ENCODE measurements at regions not wholly inside any gene's neighbourhood (a gene's known extent, or its start where the extent isn't known, plus 50 kb on each side); places are given as distances from the start of the nearest gene placed in this dataset.

GRCh38 chr9:90343991-90344390 lies 298.6 kb downstream of the DIRAS2 start:
- no CpG with 5 or more reads among the region's 1 CpG for WGBS, 2 donors (ENCODE audit: extremely low coverage in 2 of 2, insufficient read length in 2 of 2, insufficient replicate concordance in 1 of 2)
- H3K4me3 ChIP-seq (ENCODE audit: low read length in 2 of 2): no peak overlapping the region
- H2BK12ac ChIP-seq (ENCODE audit: low read length): no peak overlapping the region
- peak overlapping the region; percentile 94 for H3K27ac ChIP-seq (replicated peaks; ENCODE audit: low read length)
- no peak overlapping the region for H2BK5ac ChIP-seq (ENCODE audit: low read length)
- no peak overlapping the region for H2AK5ac ChIP-seq (ENCODE audit: low read depth, low read length)
- H3K9ac ChIP-seq (ENCODE audit: low read depth, low read length, poor library complexity): no peak overlapping the region
- H3K9me3 ChIP-seq (replicated peaks in 1 of 2; ENCODE audit: control insufficient read depth in 2 of 2, insufficient read depth in 1 of 2, low read depth in 1 of 2, low read length in 2 of 2): no peaks in the 10 kb centered on the region
- H2AFZ ChIP-seq (ENCODE audit: low read length): no peak overlapping the region
- H2BK15ac ChIP-seq (ENCODE audit: low read length): no peak overlapping the region
- no peaks in the 10 kb centered on the region for H3K27me3 ChIP-seq (ENCODE audit: control insufficient read depth in 3 of 3, insufficient read depth in 3 of 3, low read depth in 1 of 3, low read length in 3 of 3)
- H3K14ac ChIP-seq (ENCODE audit: low read length): no peak overlapping the region
- H4K91ac ChIP-seq (ENCODE audit: low read depth, low read length, poor library complexity): no peak overlapping the region
- H3K79me1 ChIP-seq (ENCODE audit: low read depth, low read length): no peaks in the 10 kb centered on the region
- no peak overlapping the region for H2BK120ac ChIP-seq (ENCODE audit: low read depth, low read length)
- peak; percentile 61 for DNase-seq (ENCODE audit: low spot score)
- no peak overlapping the region for H3K18ac ChIP-seq (ENCODE audit: low read length)
- H3K36me3 ChIP-seq (replicated peaks in 1 of 2; ENCODE audit: control insufficient read depth in 2 of 2, insufficient read depth in 2 of 2, low read length in 2 of 2): no peaks in the 10 kb centered on the region
- H4K8ac ChIP-seq (ENCODE audit: low read depth, low read length): no peak overlapping the region
- no peak overlapping the region for H3K23ac ChIP-seq (ENCODE audit: low read depth, low read length, poor library complexity)
- H3K4me2 ChIP-seq (ENCODE audit: insufficient read depth, low read length, poor library complexity, severe bottlenecking): no peak overlapping the region
- no peak overlapping the region for H3K4ac ChIP-seq (ENCODE audit: low read length)
- H3K4me1 ChIP-seq (ENCODE audit: control insufficient read depth in 2 of 2, insufficient read depth in 1 of 2, low read depth in 1 of 2, low read length in 2 of 2): peaks cover 7 to 12% of the 10 kb centered on the region in 2 donors

- H3K79me1 ChIP-seq (ENCODE audit: low read depth, low read length): no peaks in the 10 kb centered on the region
- H3K9me3 ChIP-seq (replicated peaks in 1 of 2; ENCODE audit: control insufficient read depth in 2 of 2, insufficient read depth in 1 of 2, low read depth in 1 of 2, low read length in 2 of 2): no peaks in the 10 kb centered on the region
- peaks cover 0 to 4% of the 10 kb centered on the region in 2 donors for H3K4me1 ChIP-seq (ENCODE audit: control insufficient read depth in 2 of 2, insufficient read depth in 1 of 2, low read depth in 1 of 2, low read length in 2 of 2)
- no CpG with 5 or more reads among the region's 2 CpGs for WGBS, 2 donors (ENCODE audit: extremely low coverage in 2 of 2, insufficient read length in 2 of 2, insufficient replicate concordance in 1 of 2)
- H3K4me2 ChIP-seq (ENCODE audit: insufficient read depth, low read length, poor library complexity, severe bottlenecking): no peak overlapping the region
- H3K23ac ChIP-seq (ENCODE audit: low read depth, low read length, poor library complexity): no peak overlapping the region
- H3K18ac ChIP-seq (ENCODE audit: low read length): no peak overlapping the region
- no peak overlapping the region for H4K8ac ChIP-seq (ENCODE audit: low read depth, low read length)
- H3K36me3 ChIP-seq (replicated peaks in 1 of 2; ENCODE audit: control insufficient read depth in 2 of 2, insufficient read depth in 2 of 2, low read length in 2 of 2): no peaks in the 10 kb centered on the region
- H3K14ac ChIP-seq (ENCODE audit: low read length): no peak overlapping the region
- no peak overlapping the region for H2AK5ac ChIP-seq (ENCODE audit: low read depth, low read length)
- DNase-seq (ENCODE audit: low spot score): no peak
- no peak overlapping the region for H4K91ac ChIP-seq (ENCODE audit: low read depth, low read length, poor library complexity)
- no peak overlapping the region for H3K4me3 ChIP-seq (ENCODE audit: low read length in 2 of 2)
- H3K27me3 ChIP-seq (ENCODE audit: control insufficient read depth in 3 of 3, insufficient read depth in 3 of 3, low read depth in 1 of 3, low read length in 3 of 3): no peaks in the 10 kb centered on the region
- no peak overlapping the region for H2BK12ac ChIP-seq (ENCODE audit: low read length)
- no peak overlapping the region for H3K4ac ChIP-seq (ENCODE audit: low read length)
- no peak overlapping the region for H2BK120ac ChIP-seq (ENCODE audit: low read depth, low read length)
- H2AFZ ChIP-seq (ENCODE audit: low read length): no peak overlapping the region
- H2BK5ac ChIP-seq (ENCODE audit: low read length): no peak overlapping the region
- no peak overlapping the region for H3K9ac ChIP-seq (ENCODE audit: low read depth, low read length, poor library complexity)
- H3K27ac ChIP-seq (replicated peaks; ENCODE audit: low read length): no peak overlapping the region
- H2BK15ac ChIP-seq (ENCODE audit: low read length): no peak overlapping the region
These were observed 277.0 kb downstream of the DIRAS2 start for GRCh38 chr9:90365666-90366065.

DNA sequence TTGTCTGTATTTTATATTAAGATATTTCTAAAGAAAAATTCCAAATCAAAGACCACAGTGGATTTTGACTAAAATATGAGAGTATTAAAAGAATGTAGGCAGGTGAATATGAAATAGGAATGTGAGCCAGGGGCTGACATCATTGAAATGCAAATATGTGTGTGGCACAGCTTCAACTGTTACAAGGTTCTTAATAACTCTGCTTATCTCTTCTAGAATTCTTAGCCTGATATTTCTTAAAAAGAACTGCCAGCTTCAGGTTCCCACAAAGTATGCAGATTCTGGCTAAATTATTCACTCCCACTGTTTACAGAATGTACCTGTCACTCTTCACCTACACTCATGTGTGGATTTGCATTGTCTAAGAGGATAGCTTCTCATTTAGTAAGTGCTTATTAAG lies 274.4 kb downstream of the DIRAS2 start:
- no peaks in the 10 kb centered on the region for H3K9me3 ChIP-seq (replicated peaks in 1 of 2; ENCODE audit: control insufficient read depth in 2 of 2, insufficient read depth in 1 of 2, low read depth in 1 of 2, low read length in 2 of 2)
- H3K4me1 ChIP-seq (ENCODE audit: control insufficient read depth in 2 of 2, insufficient read depth in 1 of 2, low read depth in 1 of 2, low read length in 2 of 2): peaks cover 0 to 4% of the 10 kb centered on the region in 2 donors
- H3K27me3 ChIP-seq (ENCODE audit: control insufficient read depth in 3 of 3, insufficient read depth in 3 of 3, low read depth in 1 of 3, low read length in 3 of 3): no peaks in the 10 kb centered on the region
- no peak overlapping the region for H2BK120ac ChIP-seq (ENCODE audit: low read depth, low read length)
- no peak overlapping the region for H3K9ac ChIP-seq (ENCODE audit: low read depth, low read length, poor library complexity)
- no peak overlapping the region for H2AFZ ChIP-seq (ENCODE audit: low read length)
- H2AK5ac ChIP-seq (ENCODE audit: low read depth, low read length): no peak overlapping the region
- H2BK15ac ChIP-seq (ENCODE audit: low read length): no peak overlapping the region
- H3K4me2 ChIP-seq (ENCODE audit: insufficient read depth, low read length, poor library complexity, severe bottlenecking): no peak overlapping the region
- no peak overlapping the region for H3K4ac ChIP-seq (ENCODE audit: low read length)
- no peak overlapping the region for H3K23ac ChIP-seq (ENCODE audit: low read depth, low read length, poor library complexity)
- H3K27ac ChIP-seq (replicated peaks; ENCODE audit: low read length): no peak overlapping the region
- H2BK5ac ChIP-seq (ENCODE audit: low read length): no peak overlapping the region
- H3K4me3 ChIP-seq (ENCODE audit: low read length in 2 of 2): no peak overlapping the region
- no peak overlapping the region for H3K18ac ChIP-seq (ENCODE audit: low read length)
- H3K79me1 ChIP-seq (ENCODE audit: low read depth, low read length): no peaks in the 10 kb centered on the region
- no peaks in the 10 kb centered on the region for H3K36me3 ChIP-seq (replicated peaks in 1 of 2; ENCODE audit: control insufficient read depth in 2 of 2, insufficient read depth in 2 of 2, low read length in 2 of 2)
- H4K8ac ChIP-seq (ENCODE audit: low read depth, low read length): no peak overlapping the region
- no peak overlapping the region for H2BK12ac ChIP-seq (ENCODE audit: low read length)
- H4K91ac ChIP-seq (ENCODE audit: low read depth, low read length, poor library complexity): no peak overlapping the region
- no peak for DNase-seq (ENCODE audit: low spot score)
- H3K14ac ChIP-seq (ENCODE audit: low read length): no peak overlapping the region

DNA sequence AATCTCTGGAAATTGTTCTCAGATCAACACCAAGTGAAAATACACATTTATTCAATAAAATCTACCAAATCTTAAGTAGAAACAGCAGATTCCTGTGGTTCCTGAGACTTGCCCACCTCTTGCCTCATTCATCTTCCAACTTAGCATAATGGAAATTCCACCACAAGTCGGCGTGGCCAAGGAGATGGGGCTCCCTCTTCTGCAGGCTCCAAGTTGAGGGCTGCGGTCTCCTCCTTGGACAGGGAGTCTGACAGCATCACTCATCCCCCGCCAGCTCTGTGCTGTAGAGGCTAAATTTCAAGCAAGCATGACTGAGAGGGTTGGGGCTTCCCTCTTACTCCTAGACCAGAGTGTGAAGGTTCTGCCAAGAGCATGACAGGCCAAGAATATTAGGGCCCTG lies 273.7 kb downstream of the DIRAS2 start:
- H2BK12ac ChIP-seq (ENCODE audit: low read length): no peak overlapping the region
- H3K9me3 ChIP-seq (replicated peaks in 1 of 2; ENCODE audit: control insufficient read depth in 2 of 2, insufficient read depth in 1 of 2, low read depth in 1 of 2, low read length in 2 of 2): no peaks in the 10 kb centered on the region
- no peak overlapping the region for H3K4ac ChIP-seq (ENCODE audit: low read length)
- no peak overlapping the region for H2AFZ ChIP-seq (ENCODE audit: low read length)
- H3K23ac ChIP-seq (ENCODE audit: low read depth, low read length, poor library complexity): no peak overlapping the region
- no peaks in the 10 kb centered on the region for H3K27me3 ChIP-seq (ENCODE audit: control insufficient read depth in 3 of 3, insufficient read depth in 3 of 3, low read depth in 1 of 3, low read length in 3 of 3)
- H4K8ac ChIP-seq (ENCODE audit: low read depth, low read length): no peak overlapping the region
- no peak overlapping the region for H2BK15ac ChIP-seq (ENCODE audit: low read length)
- no peak overlapping the region for H3K9ac ChIP-seq (ENCODE audit: low read depth, low read length, poor library complexity)
- WGBS, 2 donors (ENCODE audit: extremely low coverage in 2 of 2, insufficient read length in 2 of 2, insufficient replicate concordance in 1 of 2): no CpG with 5 or more reads among the region's 4 CpGs
- no peaks in the 10 kb centered on the region for H3K36me3 ChIP-seq (replicated peaks in 1 of 2; ENCODE audit: control insufficient read depth in 2 of 2, insufficient read depth in 2 of 2, low read length in 2 of 2)
- no peak overlapping the region for H3K14ac ChIP-seq (ENCODE audit: low read length)
- H3K4me1 ChIP-seq (ENCODE audit: control insufficient read depth in 2 of 2, insufficient read depth in 1 of 2, low read depth in 1 of 2, low read length in 2 of 2): peaks cover 0 to 4% of the 10 kb centered on the region in 2 donors
- no peak overlapping the region for H3K4me3 ChIP-seq (ENCODE audit: low read length in 2 of 2)
- H3K4me2 ChIP-seq (ENCODE audit: insufficient read depth, low read length, poor library complexity, severe bottlenecking): no peak overlapping the region
- no peak overlapping the region for H3K27ac ChIP-seq (replicated peaks; ENCODE audit: low read length)
- DNase-seq (ENCODE audit: low spot score): no peak
- no peaks in the 10 kb centered on the region for H3K79me1 ChIP-seq (ENCODE audit: low read depth, low read length)
- no peak overlapping the region for H4K91ac ChIP-seq (ENCODE audit: low read depth, low read length, poor library complexity)
- H2BK5ac ChIP-seq (ENCODE audit: low read length): no peak overlapping the region
- no peak overlapping the region for H2AK5ac ChIP-seq (ENCODE audit: low read depth, low read length)
- H2BK120ac ChIP-seq (ENCODE audit: low read depth, low read length): no peak overlapping the region
- H3K18ac ChIP-seq (ENCODE audit: low read length): no peak overlapping the region

All from neuronal stem cell (in vitro differentiated cells).